ES-I3 (cell line): ENCODE measurements at regions not wholly inside any gene's neighbourhood (a gene's known extent, or its start where the extent isn't known, plus 50 kb on each side); places are given as distances from the start of the nearest gene placed in this dataset.

Experiments
- H3K36me3 ChIP-seq: 2 replicates; pipeline ENCODE4 v1.6.1; 2013; ENCODE audit warnings: mild to moderate bottlenecking, low read length, control low read depth, moderate library complexity; ENCODE audit not compliant: insufficient read depth
- H3K4me1 ChIP-seq: 2 replicates; pipeline ENCODE4 v1.6.1; 2013; ENCODE audit warnings: mild to moderate bottlenecking, control low read depth, low read length; ENCODE audit not compliant: insufficient read depth
- H3K9ac ChIP-seq: 2 replicates; pipeline ENCODE4 v1.6.1; 2013; ENCODE audit warnings: low read depth, mild to moderate bottlenecking, low read length, moderate library complexity
- H3K9me3 ChIP-seq: 2 replicates; pipeline ENCODE4 v1.6.1; 2013; ENCODE audit warnings: mild to moderate bottlenecking, low read length, moderate library complexity; ENCODE audit not compliant: control insufficient read depth, insufficient read depth

GRCh38 chr3:117681619-117682018 is 972.0 kb downstream of the TUSC7 start:
- no peaks in the 10 kb centered on the region for H3K4me1 ChIP-seq
- H3K36me3 ChIP-seq: no peaks in the 10 kb centered on the region
- no peak overlapping the region for H3K9ac ChIP-seq
- no peaks in the 10 kb centered on the region for H3K9me3 ChIP-seq

- H3K4me1 ChIP-seq: no peaks in the 10 kb centered on the region; the same call in 1 of the 2 replicates
- H3K9ac ChIP-seq: no peak overlapping the region
- no peaks in the 10 kb centered on the region for H3K9me3 ChIP-seq
- no peaks in the 10 kb centered on the region for H3K36me3 ChIP-seq
These were observed 977.5 kb downstream of the TUSC7 start for GRCh38 chr3:117687096-117687495.

- H3K4me1 ChIP-seq: no peaks in the 10 kb centered on the region; the same call in 1 of the 2 replicates
- H3K36me3 ChIP-seq: no peaks in the 10 kb centered on the region
- no peak overlapping the region for H3K9ac ChIP-seq
- no peaks in the 10 kb centered on the region for H3K9me3 ChIP-seq
These were observed 979.0 kb downstream of the TUSC7 start for GRCh38 chr3:117688583-117688982.

- H3K4me1 ChIP-seq: peaks cover 2% of the 10 kb centered on the region
- no peaks in the 10 kb centered on the region for H3K36me3 ChIP-seq
- no peak overlapping the region for H3K9ac ChIP-seq
- H3K9me3 ChIP-seq: no peaks in the 10 kb centered on the region
These were observed 981.9 kb downstream of the TUSC7 start for GRCh38 chr3:117691526-117691925.

- Histone ChIP-seq H3K36me3 (no peaks in the 10 kb centered on the region), H3K9ac (no peak overlapping the region), H3K9me3 (no peaks in the 10 kb centered on the region), H3K4me1 (peaks cover 9% of the 10 kb centered on the region)
These were observed 982.9 kb downstream of the TUSC7 start for GRCh38 chr3:117692416-117692995.

GRCh38 chr3:117695321-117695720 is 985.7 kb downstream of the TUSC7 start:
- H3K9ac ChIP-seq: no peak overlapping the region
- peaks cover 9% of the 10 kb centered on the region for H3K4me1 ChIP-seq
- no peaks in the 10 kb centered on the region for H3K9me3 ChIP-seq
- no peaks in the 10 kb centered on the region for H3K36me3 ChIP-seq

DNA sequence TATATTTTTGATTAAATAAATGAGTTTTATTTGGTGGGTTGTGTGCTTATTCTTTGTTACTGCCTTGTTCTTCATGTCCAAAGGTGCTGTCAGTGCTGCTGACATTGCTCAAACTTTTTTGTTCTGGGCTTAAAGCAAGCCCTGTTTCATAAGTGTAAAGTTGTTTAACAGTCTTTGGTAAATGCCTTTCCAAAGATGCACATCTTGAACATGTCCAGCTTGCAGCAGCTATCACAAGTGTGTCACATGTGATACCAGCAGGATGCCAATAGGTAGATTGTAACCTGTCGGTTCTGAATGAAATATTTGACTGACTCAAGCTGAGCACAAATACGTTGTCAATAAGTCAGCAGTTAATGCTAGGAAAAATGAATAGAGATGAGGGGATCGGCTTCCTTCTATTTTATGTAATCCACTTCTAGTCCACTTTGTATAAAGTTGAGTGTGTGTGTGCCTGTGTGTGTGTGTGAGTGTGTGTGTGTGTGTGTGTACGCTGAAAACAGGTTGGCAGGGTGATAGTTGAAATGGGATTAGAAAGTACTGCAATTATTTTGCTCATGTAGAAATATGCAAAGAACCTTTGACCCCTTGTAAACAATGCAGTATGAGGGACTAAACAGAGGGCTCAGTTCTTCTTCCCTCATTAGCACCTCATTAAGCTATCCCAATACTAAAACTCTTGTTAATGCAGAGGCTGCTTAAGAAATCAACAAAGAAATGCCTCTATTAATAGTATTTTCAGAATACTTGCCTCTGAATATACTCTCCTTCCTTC is 986.5 kb downstream of the TUSC7 start:
- H3K9me3 ChIP-seq: no peaks in the 10 kb centered on the region
- H3K9ac ChIP-seq: no peak overlapping the region
- peaks cover 9% of the 10 kb centered on the region for H3K4me1 ChIP-seq
- no peaks in the 10 kb centered on the region for H3K36me3 ChIP-seq

GRCh38 chr3:117696851-117697407 is 987.4 kb downstream of the TUSC7 start:
- peaks cover 9% of the 10 kb centered on the region for H3K4me1 ChIP-seq

GRCh38 chr3:117699058-117699457 is 989.5 kb downstream of the TUSC7 start:
- H3K4me1 ChIP-seq: peaks cover 9% of the 10 kb centered on the region
- H3K9ac ChIP-seq: no peak overlapping the region
- no peaks in the 10 kb centered on the region for H3K9me3 ChIP-seq
- no peaks in the 10 kb centered on the region for H3K36me3 ChIP-seq

More at GRCh38 chr3:117696851-117697407, 987.4 kb downstream of the TUSC7 start:
- no peaks in the 10 kb centered on the region for H3K9me3 ChIP-seq
- no peaks in the 10 kb centered on the region for H3K36me3 ChIP-seq
- no peak overlapping the region for H3K9ac ChIP-seq

GRCh38 chr3:117700573-117701360 is 991.2 kb downstream of the TUSC7 start:
- Histone ChIP-seq H3K36me3 (no peaks in the 10 kb centered on the region), H3K9ac (no peak overlapping the region), H3K4me1 (peaks cover 9% of the 10 kb centered on the region)

GRCh38 chr3:117705011-117705410 is 995.4 kb downstream of the TUSC7 start:
- no peaks in the 10 kb centered on the region for H3K4me1 ChIP-seq
- no peaks in the 10 kb centered on the region for H3K9me3 ChIP-seq
- no peak overlapping the region for H3K9ac ChIP-seq
- H3K36me3 ChIP-seq: no peaks in the 10 kb centered on the region

More at GRCh38 chr3:117700573-117701360, 991.2 kb downstream of the TUSC7 start:
- H3K9me3 ChIP-seq: no peaks in the 10 kb centered on the region

- Histone ChIP-seq H3K9me3 (no peaks in the 10 kb centered on the region), H3K9ac (no peak overlapping the region)
These were observed 996.5 kb downstream of the TUSC7 start for GRCh38 chr3:117706037-117706436.

GRCh38 chr3:117706756-117707155 is 997.2 kb downstream of the TUSC7 start:
- Histone ChIP-seq H3K4me1 (no peaks in the 10 kb centered on the region), H3K9ac (no peak overlapping the region), H3K9me3 (no peaks in the 10 kb centered on the region), H3K36me3 (no peaks in the 10 kb centered on the region)

More at GRCh38 chr3:117706037-117706436, 996.5 kb downstream of the TUSC7 start:
- no peaks in the 10 kb centered on the region for H3K4me1 ChIP-seq
- no peaks in the 10 kb centered on the region for H3K36me3 ChIP-seq

- Histone ChIP-seq H3K36me3 (no peaks in the 10 kb centered on the region), H3K4me1 (no peaks in the 10 kb centered on the region), H3K9me3 (no peaks in the 10 kb centered on the region), H3K9ac (no peak overlapping the region)
These were observed 999.0 kb downstream of the TUSC7 start for GRCh38 chr3:117708601-117709000.
